MM.1S (cell line): ENCODE measurements at regions not wholly inside any gene's neighbourhood (a gene's known extent, or its start where the extent isn't known, plus 50 kb on each side); places are given as distances from the start of the nearest gene placed in this dataset.
"Not testable (repeated sequence)": the region's sequence is repeated elsewhere in the genome, so short reads cannot be mapped to it uniquely, and the experiment has no call there.

Experiments used
- EZH2phosphoT487 ChIP-seq: fragments of 300-600 bp; sonication (generic); IDR thresholded peaks from 2 replicates; pipeline ENCODE4 v1.6.1; 2018; ENCODE audit warnings: antibody characterized with exemption, low read length
- TF ChIP-seq, protein P1 (sequence below): fragments of 300-600 bp; sonication (generic); IDR thresholded peaks from 2 replicates; pipeline ENCODE4 v1.5.1; 2016; ENCODE audit warnings: antibody characterized with exemption, low read length, mixed read lengths

DNA sequence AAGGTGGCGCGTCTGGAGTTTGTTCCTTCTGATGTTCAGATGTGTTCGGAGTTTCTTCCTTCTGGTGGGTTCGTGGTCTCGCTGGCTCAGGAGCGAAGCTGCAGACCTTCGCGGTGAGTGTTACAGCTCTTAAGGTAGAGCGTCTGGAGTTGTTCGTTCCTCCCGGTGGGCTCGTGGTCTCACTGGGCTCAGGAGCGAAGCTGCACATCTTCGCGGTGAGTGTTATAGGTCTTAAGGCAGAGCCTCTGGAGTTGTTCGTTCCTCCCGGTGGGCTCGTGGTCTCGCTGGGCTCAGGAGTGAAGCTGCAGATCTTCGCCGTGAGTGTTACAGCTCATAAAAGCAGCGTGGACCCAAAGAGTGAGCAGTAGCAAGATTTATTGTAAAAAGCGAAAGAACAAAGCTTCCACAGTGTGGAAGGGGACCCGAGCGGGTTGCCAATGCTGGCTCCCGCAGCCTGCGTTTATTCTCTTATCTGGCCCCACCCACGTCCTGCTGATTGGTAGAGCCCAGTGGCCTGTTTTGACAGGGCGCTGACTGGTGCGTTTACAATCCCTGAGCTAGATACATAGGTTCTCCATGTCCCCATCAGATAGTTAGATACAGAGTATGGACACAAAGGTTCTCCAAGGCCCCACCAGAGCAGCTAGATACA is 322.5 kb upstream of the KCND2 start:
- TF ChIP-seq, protein P1, sequence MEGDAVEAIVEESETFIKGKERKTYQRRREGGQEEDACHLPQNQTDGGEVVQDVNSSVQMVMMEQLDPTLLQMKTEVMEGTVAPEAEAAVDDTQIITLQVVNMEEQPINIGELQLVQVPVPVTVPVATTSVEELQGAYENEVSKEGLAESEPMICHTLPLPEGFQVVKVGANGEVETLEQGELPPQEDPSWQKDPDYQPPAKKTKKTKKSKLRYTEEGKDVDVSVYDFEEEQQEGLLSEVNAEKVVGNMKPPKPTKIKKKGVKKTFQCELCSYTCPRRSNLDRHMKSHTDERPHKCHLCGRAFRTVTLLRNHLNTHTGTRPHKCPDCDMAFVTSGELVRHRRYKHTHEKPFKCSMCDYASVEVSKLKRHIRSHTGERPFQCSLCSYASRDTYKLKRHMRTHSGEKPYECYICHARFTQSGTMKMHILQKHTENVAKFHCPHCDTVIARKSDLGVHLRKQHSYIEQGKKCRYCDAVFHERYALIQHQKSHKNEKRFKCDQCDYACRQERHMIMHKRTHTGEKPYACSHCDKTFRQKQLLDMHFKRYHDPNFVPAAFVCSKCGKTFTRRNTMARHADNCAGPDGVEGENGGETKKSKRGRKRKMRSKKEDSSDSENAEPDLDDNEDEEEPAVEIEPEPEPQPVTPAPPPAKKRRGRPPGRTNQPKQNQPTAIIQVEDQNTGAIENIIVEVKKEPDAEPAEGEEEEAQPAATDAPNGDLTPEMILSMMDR, result not testable (repeated sequence)
- TF ChIP-seq EZH2phosphoT487, result not testable (repeated sequence)
